IMR-90 (cell line): ENCODE measurements at regions not wholly inside any gene's neighbourhood (a gene's known extent, or its start where the extent isn't known, plus 50 kb on each side); places are given as distances from the start of the nearest gene placed in this dataset.

Experiments
- ATAC-seq: fragments of 200-7000 bp; cut with Tn5 transposase; 2 replicates; pipeline ENCODE4 v1.9.1; 2020; ENCODE audit warnings: low read depth, mild to moderate bottlenecking, moderate library complexity
- BruUV-seq: library from RNA; stranded (reverse); fragments of 400-500 nt; replicated peaks from 2 replicates; lab custom pipeline; 2021; lab: Mats Ljungman, UMichigan
- CTCF ChIA-PET: fragments of 300-600 bp; formaldehyde crosslinking; extraction: SDS; loops from one replicate; lab custom pipeline; 2021; ENCODE audit warnings: antibody characterized with exemption; lab: Yijun Ruan, JAX
- POLR2A ChIA-PET: fragments of 300-600 bp; sonication (Branson Sonifier 250); formaldehyde crosslinking; loops from one replicate; lab custom pipeline; 2022; ENCODE audit warnings: antibody characterized with exemption; ENCODE audit not compliant: unreplicated experiment; lab: Charles Lee
- DNase-seq: peaks from one replicate; pipeline ENCODE4 v3.0.0; 2013
- H2AFZ ChIP-seq: replicated peaks from 2 replicates; pipeline ENCODE3; 2013; ENCODE audit warnings: low read length, mild to moderate bottlenecking; ENCODE audit not compliant: poor library complexity
- H2AK5ac ChIP-seq: 2 replicates; pipeline ENCODE4 v1.6.1; 2013; ENCODE audit warnings: low read depth, low read length, inconsistent platforms
- H2AK9ac ChIP-seq: replicated peaks from 2 replicates; pipeline ENCODE3; 2013; ENCODE audit warnings: mild to moderate bottlenecking, low read depth, low read length, moderate library complexity; ENCODE audit not compliant: poor library complexity
- H2BK120ac ChIP-seq: 2 replicates; pipeline ENCODE4 v1.6.1; 2013; ENCODE audit warnings: low read depth, low read length, inconsistent platforms
- H2BK15ac ChIP-seq: 3 replicates; pipeline ENCODE4 v1.6.1; 2013; ENCODE audit warnings: low read depth, low read length, inconsistent platforms
- H2BK20ac ChIP-seq: 2 replicates; pipeline ENCODE4 v1.6.1; 2013; ENCODE audit warnings: low read depth, mild to moderate bottlenecking, inconsistent platforms, low read length, moderate library complexity
- H2BK5ac ChIP-seq: 2 replicates; pipeline ENCODE4 v1.6.1; 2013; ENCODE audit warnings: mild to moderate bottlenecking, low read depth, low read length, inconsistent platforms; ENCODE audit not compliant: poor library complexity, severe bottlenecking
- H3K14ac ChIP-seq: replicated peaks from 2 replicates; pipeline ENCODE4 v1.6.1; 2013; ENCODE audit warnings: low read depth, low read length, inconsistent platforms
- H3K18ac ChIP-seq: 2 replicates; pipeline ENCODE4 v1.6.1; 2013; ENCODE audit warnings: low read depth, low read length, control low read depth
- H3K23ac ChIP-seq: 2 replicates; pipeline ENCODE4 v1.6.1; 2013; ENCODE audit warnings: low read depth, low read length, inconsistent platforms
- H3K27ac ChIP-seq: 2 replicates; pipeline ENCODE4 v1.5.1; 2013; ENCODE audit warnings: mild to moderate bottlenecking, control low read depth, low read length; ENCODE audit not compliant: insufficient read depth
- H3K27me3 ChIP-seq: 2 replicates; pipeline ENCODE4 v1.6.1; 2013; ENCODE audit warnings: low read length; ENCODE audit not compliant: control insufficient read depth, insufficient read depth
- H3K36me3 ChIP-seq: 2 replicates; pipeline ENCODE4 v1.6.1; 2013; ENCODE audit warnings: low read length, mixed read lengths; ENCODE audit not compliant: control insufficient read depth, insufficient read depth
- H3K4ac ChIP-seq: 2 replicates; pipeline ENCODE4 v1.6.1; 2013; ENCODE audit warnings: low read depth, low read length, inconsistent platforms
- H3K4me1 ChIP-seq: 2 replicates; pipeline ENCODE4 v1.6.1; 2013; ENCODE audit warnings: low read length, mixed read lengths; ENCODE audit not compliant: control insufficient read depth, insufficient read depth
- H3K4me2 ChIP-seq: 2 replicates; pipeline ENCODE4 v1.6.1; 2013; ENCODE audit warnings: low read depth, mild to moderate bottlenecking, control low read depth, low read length, moderate library complexity
- H3K4me3 ChIP-seq: 2 replicates; pipeline ENCODE4 v1.5.1; 2013; ENCODE audit warnings: low read depth, mild to moderate bottlenecking, control low read depth, low read length, moderate library complexity; ENCODE audit not compliant: insufficient read depth
- H3K56ac ChIP-seq: 2 replicates; pipeline ENCODE4 v1.6.1; 2013; ENCODE audit warnings: low read length, inconsistent platforms; ENCODE audit not compliant: insufficient read depth; ENCODE audit errors: extremely low read depth
- H3K79me1 ChIP-seq, 2 experiments: 2 replicates each; pipeline ENCODE4 v1.6.1; 2013; ENCODE audit warnings: low read length in 2 of 2, inconsistent platforms in 1 of 2, low read depth in 1 of 2
- H3K9ac ChIP-seq: 2 replicates; pipeline ENCODE4 v1.6.1; 2013; ENCODE audit warnings: low read depth, low read length, control low read depth
- H3K9me1 ChIP-seq: 2 replicates; pipeline ENCODE4 v1.6.1; 2013; ENCODE audit warnings: low read length, inconsistent platforms; ENCODE audit not compliant: insufficient read depth
- H3K9me3 ChIP-seq: 2 replicates; pipeline ENCODE4 v1.6.1; 2013; ENCODE audit warnings: low read length; ENCODE audit not compliant: control insufficient read depth, insufficient read depth
- H4K20me1 ChIP-seq: 2 replicates; pipeline ENCODE4 v1.6.1; 2013; ENCODE audit warnings: low read length, inconsistent platforms; ENCODE audit not compliant: insufficient read depth
- H4K5ac ChIP-seq: 2 replicates; pipeline ENCODE4 v1.6.1; 2013; ENCODE audit warnings: mild to moderate bottlenecking, low read depth, low read length, control low read depth
- H4K8ac ChIP-seq, 2 experiments: 2 replicates each; pipeline ENCODE4 v1.6.1; 2013; ENCODE audit warnings: low read depth in 2 of 2, low read length in 2 of 2, control low read depth in 1 of 2, inconsistent platforms in 1 of 2
- H4K91ac ChIP-seq: 2 replicates; pipeline ENCODE4 v1.6.1; 2013; ENCODE audit warnings: low read depth, low read length, inconsistent platforms; ENCODE audit not compliant: insufficient read depth
- BHLHE40 ChIP-seq: fragments of 150-350 bp; IDR thresholded peaks from 2 replicates; pipeline ENCODE4 v1.6.1; 2016; ENCODE audit warnings: mild to moderate bottlenecking, low read depth, low read length
- CEBPB ChIP-seq: IDR thresholded peaks from 2 replicates; pipeline ENCODE4 v1.6.1; 2012; ENCODE audit warnings: low read depth, low read length, improper control_type of control experiment
- CHD1 ChIP-seq: IDR thresholded peaks from 2 replicates; pipeline ENCODE4 v1.6.1; 2012; ENCODE audit warnings: low read depth, low read length, improper control_type of control experiment
- CTCF ChIP-seq: conservative IDR thresholded peaks from 2 replicates; pipeline ENCODE4 v1.5.1; 2012; ENCODE audit warnings: mild to moderate bottlenecking, low read depth, low read length, improper control_type of control experiment
- ELK1 ChIP-seq: fragments of 150-350 bp; IDR thresholded peaks from 2 replicates; pipeline ENCODE4 v1.6.1; 2016; ENCODE audit warnings: low read depth, mild to moderate bottlenecking, low read length, moderate library complexity, borderline replicate concordance
- FOS ChIP-seq: fragments of 150-350 bp; IDR thresholded peaks from 2 replicates; pipeline ENCODE4 v1.6.1; 2016; ENCODE audit warnings: low read depth, low read length
- MAFK ChIP-seq: IDR thresholded peaks from 2 replicates; pipeline ENCODE4 v1.6.1; 2012; ENCODE audit warnings: low read depth, low read length, improper control_type of control experiment
- MAZ ChIP-seq: IDR thresholded peaks from 2 replicates; pipeline ENCODE4 v1.6.1; 2012; ENCODE audit warnings: low read depth, mild to moderate bottlenecking, low read length, improper control_type of control experiment, moderate library complexity, borderline replicate concordance
- MXI1 ChIP-seq: IDR thresholded peaks from 2 replicates; pipeline ENCODE4 v1.6.1; 2012; ENCODE audit warnings: low read depth, mild to moderate bottlenecking, low read length, moderate library complexity, borderline replicate concordance
- NFE2L2 ChIP-seq: fragments of 150-350 bp; IDR thresholded peaks from 2 replicates; pipeline ENCODE4 v1.6.1; 2016; ENCODE audit warnings: low read depth, mild to moderate bottlenecking, low read length
- POLR2A ChIP-seq: IDR thresholded peaks from 2 replicates; pipeline ENCODE4 v1.6.1; 2012; ENCODE audit warnings: mild to moderate bottlenecking, low read depth, low read length
- RAD21 ChIP-seq: IDR thresholded peaks from 2 replicates; pipeline ENCODE4 v1.6.1; 2012; ENCODE audit warnings: low read length, improper control_type of control experiment
- RCOR1 ChIP-seq: IDR thresholded peaks from 2 replicates; pipeline ENCODE4 v1.6.1; 2012; ENCODE audit warnings: mild to moderate bottlenecking, low read length, improper control_type of control experiment; ENCODE audit not compliant: insufficient replicate concordance
- RFX5 ChIP-seq: IDR thresholded peaks from 2 replicates; pipeline ENCODE4 v1.8.0; 2012; ENCODE audit warnings: low read depth, mild to moderate bottlenecking, low read length, moderate library complexity
- SMC3 ChIP-seq: fragments of 150-350 bp; IDR thresholded peaks from 2 replicates; pipeline ENCODE4 v1.6.1; 2016; ENCODE audit warnings: low read depth, mild to moderate bottlenecking, antibody characterized with exemption, low read length, moderate library complexity
- WGBS, 2 experiments: methylation state at CpG; one replicate each; pipeline versions ENCODE4 v1.1.5 to v1.1.7; 2013; ENCODE audit warnings: missing lambda C conversion rate in 2 of 2; ENCODE audit not compliant: insufficient read length in 1 of 2; ENCODE audit errors: extremely low coverage in 2 of 2; 5-methylcytosine and 5-hydroxymethylcytosine counted together
- dilution Hi-C: fragments of 300-500 bp; cut with HindIII; formaldehyde crosslinking; loops from one replicate; pipeline ENCODE4 v1.14.3; 2018; ENCODE audit warnings: low sequenced_read_pairs; ENCODE audit not compliant: unreplicated experiment
- in situ Hi-C: fragments of 300-500 bp; cut with MboI; formaldehyde crosslinking; loops from 3 replicates; pipeline ENCODE4 v1.14.3; 2019; ENCODE audit warnings: low sequenced_read_pairs, inconsistent platforms, mixed read lengths
- intact Hi-C: fragments of 100-400 bp; cut with micrococcal nuclease; formaldehyde crosslinking; loops from 2 replicates; pipeline ENCODE4 v1.10.0; 2022
- TF ChIP-seq, protein P1 (sequence below): fragments of 150-350 bp; IDR thresholded peaks from 2 replicates; pipeline ENCODE4 v1.6.1; 2017; ENCODE audit warnings: mild to moderate bottlenecking, antibody characterized with exemption, low read length, low read depth

DNA sequence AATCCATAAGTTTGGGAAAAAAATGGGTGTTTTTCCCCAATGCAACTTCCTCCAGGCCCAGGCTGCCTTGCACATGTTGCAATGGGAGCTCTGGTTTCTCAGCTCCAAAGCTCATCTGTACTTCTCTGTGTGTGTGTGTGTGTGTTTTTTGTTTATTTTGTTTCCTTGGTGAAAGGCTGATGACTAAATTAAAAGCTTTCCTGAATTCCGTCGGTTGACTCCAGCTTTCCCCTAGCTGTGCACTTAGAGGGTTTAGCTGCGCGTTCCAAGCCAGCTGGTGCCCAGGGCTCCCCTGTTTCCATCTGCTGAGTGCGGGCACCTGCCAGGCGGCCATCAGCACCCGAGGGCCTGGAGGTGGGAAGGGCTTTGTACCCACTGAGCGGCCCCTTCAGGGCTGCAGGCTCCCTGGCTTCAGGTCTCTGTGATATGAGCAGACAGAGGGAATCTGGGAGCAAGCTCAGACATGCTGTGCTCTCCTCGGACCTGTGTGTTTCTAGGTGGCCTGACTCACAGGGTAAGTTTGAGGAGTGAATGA, 129.1 kb upstream of the SOX1 start:
- no peaks in the 10 kb centered on the region for H3K79me1 ChIP-seq
- ChIA-PET CTCF (no interaction called here), POLR2A (no interaction called here)
- intact Hi-C loops: no loop called here
- no peak for DNase-seq
- TF ChIP-seq SMC3 (no peak), FOS (no peak), CHD1 (no peak), NFE2L2 (no peak), RAD21 (no peak), MXI1 (no peak), CTCF (no peak), RCOR1 (no peak), RFX5 (no peak), ELK1 (no peak), CEBPB (no peak), MAZ (no peak), BHLHE40 (no peak), MAFK (no peak), POLR2A (no peak)
- TF ChIP-seq, protein P1, sequence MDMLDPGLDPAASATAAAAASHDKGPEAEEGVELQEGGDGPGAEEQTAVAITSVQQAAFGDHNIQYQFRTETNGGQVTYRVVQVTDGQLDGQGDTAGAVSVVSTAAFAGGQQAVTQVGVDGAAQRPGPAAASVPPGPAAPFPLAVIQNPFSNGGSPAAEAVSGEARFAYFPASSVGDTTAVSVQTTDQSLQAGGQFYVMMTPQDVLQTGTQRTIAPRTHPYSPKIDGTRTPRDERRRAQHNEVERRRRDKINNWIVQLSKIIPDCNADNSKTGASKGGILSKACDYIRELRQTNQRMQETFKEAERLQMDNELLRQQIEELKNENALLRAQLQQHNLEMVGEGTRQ: no peak
- no peak overlapping the region for H2BK20ac ChIP-seq
- no peak for ATAC-seq
- H3K4ac ChIP-seq: no peak overlapping the region
- no peak overlapping the region for H2BK15ac ChIP-seq
- dilution Hi-C loops: no loop called here
- no peak overlapping the region for H4K91ac ChIP-seq
- H2AFZ ChIP-seq: no peak overlapping the region
- no peak overlapping the region for H2BK120ac ChIP-seq
- WGBS, 2 experiments: 20% methylated on average over 2 of the region's 9 CpGs; no CpG with 5 or more reads in 1 of the 2 experiments
- H3K36me3 ChIP-seq: no peaks in the 10 kb centered on the region
- no peak overlapping the region for H3K4me2 ChIP-seq
- H3K4me3 ChIP-seq: no peak overlapping the region
- no peak overlapping the region for H2AK9ac ChIP-seq
- H3K18ac ChIP-seq: no peak overlapping the region
- H3K27ac ChIP-seq: no peak overlapping the region
- H2BK5ac ChIP-seq: no peak overlapping the region
- no peak overlapping the region for H3K9ac ChIP-seq
- no peaks in the 10 kb centered on the region for H4K20me1 ChIP-seq
- in situ Hi-C loops: no loop called here
- H3K14ac ChIP-seq: no peak overlapping the region
- no peaks in the 10 kb centered on the region for H3K4me1 ChIP-seq
- no peak overlapping the region for H4K5ac ChIP-seq
- H2AK5ac ChIP-seq: no peak overlapping the region
- H4K8ac ChIP-seq: no peak overlapping the region
- H3K9me3 ChIP-seq: peaks cover 22% of the 10 kb centered on the region
- H3K9me1 ChIP-seq: no peaks in the 10 kb centered on the region
- no peak overlapping the region for H3K23ac ChIP-seq
- H3K27me3 ChIP-seq: no peaks in the 10 kb centered on the region
- H3K56ac ChIP-seq: no peak overlapping the region
- BruUV-seq: no TSS peak
